HL-60 (cell line): ENCODE measurements at regions not wholly inside any gene's neighbourhood (a gene's known extent, or its start where the extent isn't known, plus 50 kb on each side); places are given as distances from the start of the nearest gene placed in this dataset.

Experiments used
- CTCF ChIP-seq: IDR thresholded peaks from one replicate; pipeline ENCODE4 v1.5.1; 2011; ENCODE audit warnings: low read length, control low read depth, inconsistent platforms; ENCODE audit not compliant: insufficient read depth
- SPI1 ChIP-seq: IDR thresholded peaks from 2 replicates; pipeline ENCODE4 v1.6.1; 2012; ENCODE audit warnings: low read depth, mild to moderate bottlenecking, borderline replicate concordance

- TF ChIP-seq CTCF (no peak), SPI1 (no peak)
Measured at GRCh38 chr4:58074382-58074781, 964.2 kb upstream of the IGFBP7 start.
